SK-N-SH (cell line): ENCODE measurements at regions not wholly inside any gene's neighbourhood (a gene's known extent, or its start where the extent isn't known, plus 50 kb on each side); places are given as distances from the start of the nearest gene placed in this dataset.

Experiments used
- CTCF ChIA-PET: fragments of 300-600, 350-600 bp; formaldehyde crosslinking; extraction: SDS; loops from one replicate; lab custom pipeline; 2021; lab: Yijun Ruan, JAX
- POLR2A ChIA-PET: fragments of 350-600 bp; sonication (Branson Sonifier 250); formaldehyde crosslinking; extraction: SDS; loops from one replicate; lab custom pipeline; 2020; ENCODE audit warnings: antibody characterized with exemption, inconsistent platforms; lab: Yijun Ruan, JAX
- DNase-seq: peaks from one replicate; pipeline ENCODE4 v3.0.0; 2012
- H2AFZ ChIP-seq: fragments of 200-600 bp; sonication (generic); 2 replicates; pipeline ENCODE4 v1.8.1; 2016; ENCODE audit warnings: antibody characterized with exemption, mild to moderate bottlenecking, low read depth
- H3F3A ChIP-seq: fragments of 200-600 bp; sonication (generic); replicated peaks from 2 replicates; pipeline ENCODE3; 2016; ENCODE audit warnings: antibody characterized with exemption, mild to moderate bottlenecking; ENCODE audit not compliant: insufficient read depth
- H3K27ac ChIP-seq, 2 experiments: fragments of 200-500 bp in 1 of 2; fragments of 200-600 bp in 1 of 2; sonication (Bioruptor generic) in 1 of 2; sonication (generic), shearing (Covaris generic) in 1 of 2; 2 replicates each; pipeline versions ENCODE4 v1.5.1 to v1.6.1; 2014 to 2016; ENCODE audit warnings: low read depth in 2 of 2, inconsistent platforms in 1 of 2, low read length in 1 of 2, mild to moderate bottlenecking in 1 of 2, mixed read lengths in 1 of 2
- H3K27me3 ChIP-seq: fragments of 200-600 bp; sonication (generic), shearing (Covaris generic); 2 replicates; pipeline ENCODE4 v1.6.1; 2016; ENCODE audit warnings: mixed run types; ENCODE audit not compliant: insufficient read depth
- H3K36me3 ChIP-seq, 2 experiments: fragments of 200-500 bp in 1 of 2; fragments of 200-600 bp in 1 of 2; sonication (Bioruptor generic) in 1 of 2; sonication (generic) in 1 of 2; replicated peaks in 1 of 2; 2 replicates each; pipeline versions ENCODE3 to v1.5.1; 2014 to 2016; ENCODE audit warnings: low read length in 1 of 2, mild to moderate bottlenecking in 1 of 2; ENCODE audit not compliant: insufficient read depth in 2 of 2, control insufficient read depth in 1 of 2
- H3K4me1 ChIP-seq, 2 experiments: fragments of 200-500 bp in 1 of 2; fragments of 200-600 bp in 1 of 2; sonication (Bioruptor generic) in 1 of 2; sonication (generic), shearing (Covaris generic) in 1 of 2; 2 replicates each; pipeline versions ENCODE4 v1.5.1 to v1.6.1; 2014 to 2016; ENCODE audit warnings: low read depth in 1 of 2, low read length in 1 of 2, mixed run types in 1 of 2; ENCODE audit not compliant: insufficient read depth in 2 of 2, control insufficient read depth in 1 of 2
- H3K4me2 ChIP-seq: fragments of 200-600 bp; sonication (generic), shearing (Covaris generic); 2 replicates; pipeline ENCODE4 v1.6.1; 2017; ENCODE audit warnings: mixed run types
- H3K4me3 ChIP-seq, 2 experiments: fragments of 200-500 bp in 1 of 2; fragments of 200-600 bp in 1 of 2; sonication (Bioruptor generic) in 1 of 2; sonication (generic), shearing (Covaris generic) in 1 of 2; 2 replicates each; pipeline versions ENCODE4 v1.5.1 to v1.8.1; 2014 to 2016; ENCODE audit warnings: low read depth in 2 of 2, inconsistent platforms in 1 of 2, low read length in 1 of 2, mild to moderate bottlenecking in 1 of 2, mixed read lengths in 1 of 2, moderate library complexity in 1 of 2
- H3K79me2 ChIP-seq: fragments of 200-600 bp; sonication (generic); 2 replicates; pipeline ENCODE4 v1.8.1; 2017; ENCODE audit warnings: mild to moderate bottlenecking; ENCODE audit not compliant: insufficient read depth
- H3K9ac ChIP-seq: fragments of 200-600 bp; sonication (generic); 2 replicates; pipeline ENCODE4 v1.6.1; 2017; ENCODE audit warnings: mixed run types
- H3K9me2 ChIP-seq: fragments of 200-600 bp; sonication (generic); 2 replicates; pipeline ENCODE4 v1.6.1; 2017; ENCODE audit warnings: mixed run types
- H3K9me3 ChIP-seq: fragments of 200-600 bp; sonication (generic); 2 replicates; pipeline ENCODE4 v1.6.1; 2017; ENCODE audit warnings: mixed run types, mild to moderate bottlenecking, moderate library complexity
- H4K20me1 ChIP-seq: fragments of 200-600 bp; sonication (generic); 2 replicates; pipeline ENCODE4 v1.6.1; 2017; ENCODE audit warnings: mild to moderate bottlenecking, mixed run types; ENCODE audit not compliant: insufficient read depth
- CHD2 ChIP-seq: fragments of 150-350 bp; IDR thresholded peaks from 2 replicates; pipeline ENCODE4 v1.6.1; 2018; ENCODE audit warnings: low read length; ENCODE audit not compliant: partially characterized antibody
- ELF1 ChIP-seq: IDR thresholded peaks from 2 replicates; pipeline ENCODE4 v1.4.0; 2012
- EZH2phosphoT487 ChIP-seq: fragments of 200-600 bp; sonication (generic); IDR thresholded peaks from 2 replicates; pipeline ENCODE4 v1.6.1; 2017; ENCODE audit warnings: low read depth, mixed run types, mild to moderate bottlenecking, antibody characterized with exemption, moderate library complexity, borderline replicate concordance
- FOXJ3 ChIP-seq: sonication (generic); formaldehyde crosslinking; IDR thresholded peaks from 2 replicates; pipeline ENCODE4 v1.5.1; 2020; ENCODE audit warnings: mild to moderate bottlenecking, missing genetic modification reagents
- FOXM1 ChIP-seq: IDR thresholded peaks from 2 replicates; pipeline ENCODE4 v1.4.0; 2012; ENCODE audit warnings: low read depth, mild to moderate bottlenecking
- GABPA ChIP-seq: IDR thresholded peaks from 2 replicates; pipeline ENCODE4 v1.4.0; 2012; ENCODE audit warnings: low read depth, mild to moderate bottlenecking
- GATA2 ChIP-seq: sonication (generic); formaldehyde crosslinking; IDR thresholded peaks from 2 replicates; pipeline ENCODE4 v1.5.0; 2020; ENCODE audit warnings: mild to moderate bottlenecking, missing genetic modification reagents
- MEF2A ChIP-seq: IDR thresholded peaks from 2 replicates; pipeline ENCODE4 v1.4.0; 2012; ENCODE audit warnings: low read depth, borderline replicate concordance
- MXI1 ChIP-seq: IDR thresholded peaks from 2 replicates; pipeline ENCODE4 v1.6.1; 2012; ENCODE audit warnings: mild to moderate bottlenecking, low read depth, low read length, improper control_type of control experiment
- NRF1 ChIP-seq: IDR thresholded peaks from 2 replicates; pipeline ENCODE4 v1.6.1; 2012; ENCODE audit warnings: low read depth, mild to moderate bottlenecking, low read length
- RAD21 ChIP-seq: IDR thresholded peaks from 2 replicates; pipeline ENCODE4 v1.6.1; 2012; ENCODE audit warnings: mild to moderate bottlenecking, low read length
- RCOR1 ChIP-seq: fragments of 150-350 bp; IDR thresholded peaks from 2 replicates; pipeline ENCODE4 v1.6.1; 2017; ENCODE audit warnings: antibody characterized with exemption, low read length
- REST ChIP-seq: IDR thresholded peaks from 2 replicates; pipeline ENCODE4 v1.6.1; 2012; ENCODE audit warnings: mild to moderate bottlenecking, low read depth, low read length, moderate library complexity
- SIN3A ChIP-seq: IDR thresholded peaks from 2 replicates; pipeline ENCODE4 v1.6.1; 2012; ENCODE audit warnings: low read depth, mild to moderate bottlenecking, low read length, moderate library complexity, borderline replicate concordance
- SMC3 ChIP-seq: IDR thresholded peaks from 2 replicates; pipeline ENCODE4 v1.6.1; 2012; ENCODE audit warnings: low read depth, low read length, improper control_type of control experiment
- TAF1 ChIP-seq: IDR thresholded peaks from 2 replicates; pipeline ENCODE4 v1.6.1; 2012; ENCODE audit warnings: low read depth, mild to moderate bottlenecking, low read length, moderate library complexity, borderline replicate concordance
- TEAD4 ChIP-seq: IDR thresholded peaks from 2 replicates; pipeline ENCODE4 v1.4.0; 2012; ENCODE audit warnings: mild to moderate bottlenecking, borderline replicate concordance; ENCODE audit not compliant: insufficient read depth
- whole genome bisulfite sequencing: methylation state at CpG from one replicate; pipeline ENCODE4 v1.1.6; 2017; ENCODE audit warnings: low lambda C conversion rate; 5-methylcytosine and 5-hydroxymethylcytosine counted together
- TF ChIP-seq, protein P1 (sequence below): fragments of 200-600 bp; sonication (generic); IDR thresholded peaks from 2 replicates; pipeline ENCODE4 v1.6.1; 2017; ENCODE audit warnings: antibody characterized with exemption, mild to moderate bottlenecking, moderate library complexity
- TF ChIP-seq, protein P2 (sequence below): fragments of 150-350 bp; IDR thresholded peaks from 2 replicates; pipeline ENCODE4 v1.6.1; 2017; ENCODE audit warnings: antibody characterized with exemption, low read length, low read depth, borderline replicate concordance
- TF ChIP-seq, protein P3 (sequence below): IDR thresholded peaks from 2 replicates; pipeline ENCODE4 v1.4.0; 2012; ENCODE audit warnings: low read depth

DNA sequence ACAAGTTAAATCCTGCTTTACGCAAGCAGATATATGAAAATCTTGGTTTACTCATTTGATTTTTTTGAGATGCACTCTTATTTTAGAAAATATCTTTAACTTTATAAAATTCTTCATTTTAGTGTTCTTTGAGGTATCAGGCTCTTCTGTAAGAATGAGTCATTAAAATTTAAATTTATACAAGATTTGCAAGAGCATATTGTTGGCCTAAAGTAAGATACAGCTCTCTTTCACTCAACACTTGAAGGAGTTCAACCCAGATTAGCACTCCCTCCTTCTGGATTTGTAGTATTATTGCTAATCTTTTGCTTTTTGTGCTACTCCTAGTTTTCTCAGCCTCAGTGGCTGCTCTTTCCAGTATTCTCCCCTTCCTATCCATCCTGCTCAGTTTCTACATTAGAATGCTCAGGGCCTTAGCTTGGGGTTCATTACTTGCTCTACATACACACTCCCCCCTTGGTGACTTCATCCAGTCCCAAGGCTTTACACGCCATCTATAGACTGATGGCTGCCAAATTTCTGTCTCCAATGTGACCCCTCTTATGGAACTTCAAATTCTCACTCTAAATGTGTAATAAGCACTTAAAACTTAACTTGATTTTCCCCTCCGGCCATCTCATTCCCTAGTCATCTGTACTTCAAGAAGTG is 425.3 kb upstream of the FANCL start:
- H3K9me2 ChIP-seq = 0 out of 2 replicates have a peak, but pooled peaks cover 3% of the 10 kb centered on the region
- no peak for TF ChIP-seq ELF1
- TF ChIP-seq MXI1 = no peak
- TF ChIP-seq GATA2 (CRISPR knock-in tag) = no peak
- TF ChIP-seq TAF1 = no peak
- TF ChIP-seq NRF1 = no peak
- no peak for TF ChIP-seq RCOR1
- no peak for TF ChIP-seq TEAD4
- TF ChIP-seq, protein P1, sequence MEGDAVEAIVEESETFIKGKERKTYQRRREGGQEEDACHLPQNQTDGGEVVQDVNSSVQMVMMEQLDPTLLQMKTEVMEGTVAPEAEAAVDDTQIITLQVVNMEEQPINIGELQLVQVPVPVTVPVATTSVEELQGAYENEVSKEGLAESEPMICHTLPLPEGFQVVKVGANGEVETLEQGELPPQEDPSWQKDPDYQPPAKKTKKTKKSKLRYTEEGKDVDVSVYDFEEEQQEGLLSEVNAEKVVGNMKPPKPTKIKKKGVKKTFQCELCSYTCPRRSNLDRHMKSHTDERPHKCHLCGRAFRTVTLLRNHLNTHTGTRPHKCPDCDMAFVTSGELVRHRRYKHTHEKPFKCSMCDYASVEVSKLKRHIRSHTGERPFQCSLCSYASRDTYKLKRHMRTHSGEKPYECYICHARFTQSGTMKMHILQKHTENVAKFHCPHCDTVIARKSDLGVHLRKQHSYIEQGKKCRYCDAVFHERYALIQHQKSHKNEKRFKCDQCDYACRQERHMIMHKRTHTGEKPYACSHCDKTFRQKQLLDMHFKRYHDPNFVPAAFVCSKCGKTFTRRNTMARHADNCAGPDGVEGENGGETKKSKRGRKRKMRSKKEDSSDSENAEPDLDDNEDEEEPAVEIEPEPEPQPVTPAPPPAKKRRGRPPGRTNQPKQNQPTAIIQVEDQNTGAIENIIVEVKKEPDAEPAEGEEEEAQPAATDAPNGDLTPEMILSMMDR = no peak
- no peak for TF ChIP-seq SIN3A
- no peak for TF ChIP-seq MEF2A
- TF ChIP-seq FOXJ3 (CRISPR knock-in tag) = no peak
- no peak for TF ChIP-seq GABPA
- no peak for TF ChIP-seq RAD21
- no peak for TF ChIP-seq CHD2
- TF ChIP-seq EZH2phosphoT487 = no peak
- no peak for TF ChIP-seq FOXM1
- no peaks in the 10 kb centered on the region for H3K27me3 ChIP-seq
- no peaks in the 10 kb centered on the region for H4K20me1 ChIP-seq
- peaks cover 0 to 5% of the 10 kb centered on the region in 2 experiments; a peak in 1 of 4 replicates for H3K4me1 ChIP-seq
- WGBS = 54% methylated on average over 3 of the region's 3 CpGs
- no peak overlapping the region for H3K4me3 ChIP-seq
- ChIA-PET POLR2A (no interaction called here), CTCF (interaction anchor here (0.9 to 1.5 kb wide), 3 partner anchors 14 to 95 kb away, joined by 3 to 4 read pairs (median 4); no protein-coding TSS in a partner anchor)
- H3K4me2 ChIP-seq = no peak overlapping the region
- DNase-seq = no peak
- H3K36me3 ChIP-seq = no peaks in the 10 kb centered on the region
- no peaks in the 10 kb centered on the region for H3K9me3 ChIP-seq
- H3K9ac ChIP-seq = no peak overlapping the region
- H2AFZ ChIP-seq = no peak overlapping the region
- no peaks in the 10 kb centered on the region for H3K79me2 ChIP-seq
- H3K27ac ChIP-seq = no peak overlapping the region
- H3F3A ChIP-seq = no peaks in the 10 kb centered on the region

DNA sequence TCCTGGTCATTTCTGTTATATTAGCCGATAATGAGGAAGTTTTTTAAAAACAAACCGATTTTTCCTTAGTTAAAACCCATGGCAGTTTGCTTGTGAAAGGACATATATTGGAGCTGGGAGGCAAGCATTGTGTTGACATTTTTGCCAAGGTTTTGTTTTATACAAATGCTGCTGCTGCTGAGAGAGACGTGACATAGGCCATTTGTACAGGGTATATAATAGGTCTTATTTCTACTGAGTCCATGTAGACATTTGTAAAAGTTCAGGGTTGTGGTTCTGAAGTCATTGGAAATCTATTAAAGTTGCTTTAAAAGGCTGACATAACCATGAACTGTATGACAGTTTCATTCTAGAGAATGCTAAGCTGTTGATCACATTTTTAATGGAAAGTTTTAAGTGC is 424.0 kb upstream of the FANCL start:
- 26% methylated on average over 3 of the region's 3 CpGs for WGBS
- Histone ChIP-seq H3K27me3 (no peaks in the 10 kb centered on the region), H3K36me3 (no peaks in the 10 kb centered on the region), H3K27ac (no peak overlapping the region), H3K9me3 (no peaks in the 10 kb centered on the region), H4K20me1 (no peaks in the 10 kb centered on the region), H3K4me1 (peaks cover 0 to 5% of the 10 kb centered on the region in 2 experiments; a peak in 2 of 4 replicates), H3K9me2 (0 out of 2 replicates have a peak, but pooled peaks cover 3% of the 10 kb centered on the region), H3K4me3 (no peak overlapping the region), H3K79me2 (no peaks in the 10 kb centered on the region), H2AFZ (no peak overlapping the region), H3K9ac (no peak overlapping the region), H3K4me2 (no peak overlapping the region), H3F3A (no peaks in the 10 kb centered on the region)
- ChIA-PET CTCF (interaction anchor here (1.1 to 1.4 kb wide), 2 partner anchors 11 to 94 kb away, joined by 3 to 4 read pairs; no protein-coding TSS in a partner anchor), POLR2A (no interaction called here)
- no peak for DNase-seq
- TF ChIP-seq, protein P2, sequence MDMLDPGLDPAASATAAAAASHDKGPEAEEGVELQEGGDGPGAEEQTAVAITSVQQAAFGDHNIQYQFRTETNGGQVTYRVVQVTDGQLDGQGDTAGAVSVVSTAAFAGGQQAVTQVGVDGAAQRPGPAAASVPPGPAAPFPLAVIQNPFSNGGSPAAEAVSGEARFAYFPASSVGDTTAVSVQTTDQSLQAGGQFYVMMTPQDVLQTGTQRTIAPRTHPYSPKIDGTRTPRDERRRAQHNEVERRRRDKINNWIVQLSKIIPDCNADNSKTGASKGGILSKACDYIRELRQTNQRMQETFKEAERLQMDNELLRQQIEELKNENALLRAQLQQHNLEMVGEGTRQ = no peak
- TF ChIP-seq TEAD4 (no peak), FOXM1 (no peak), REST (no peak), SMC3 (no peak)
- TF ChIP-seq, protein P3, sequence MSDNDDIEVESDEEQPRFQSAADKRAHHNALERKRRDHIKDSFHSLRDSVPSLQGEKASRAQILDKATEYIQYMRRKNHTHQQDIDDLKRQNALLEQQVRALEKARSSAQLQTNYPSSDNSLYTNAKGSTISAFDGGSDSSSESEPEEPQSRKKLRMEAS = no peak
